ENCODE measurements at regions not wholly inside any gene's neighbourhood (a gene's known extent, or its start where the extent isn't known, plus 50 kb on each side); places are given as distances from the start of the nearest gene placed in this dataset.

DNA sequence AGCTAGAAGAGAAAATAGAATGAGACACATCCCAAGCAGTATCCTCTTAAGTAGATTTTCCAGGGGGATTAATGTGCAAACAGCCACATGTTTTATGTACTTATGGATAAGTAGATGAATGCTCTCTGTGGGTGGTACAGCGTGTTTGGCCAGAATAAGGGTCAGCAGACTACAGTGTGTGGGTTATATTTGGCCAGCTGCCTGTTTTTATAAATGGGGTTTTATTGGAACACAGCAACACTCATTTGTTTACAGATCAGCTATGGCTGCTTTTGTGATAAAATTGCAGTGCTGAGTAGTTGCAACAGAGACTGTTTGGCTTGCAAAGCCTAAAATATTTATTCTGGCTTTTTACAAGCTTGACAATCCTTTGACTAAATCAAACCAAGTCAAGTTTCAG is 780.2 kb upstream of the SEL1L start:
- H3K27ac ChIP-seq (replicated peaks), result no peak overlapping the region
- TF ChIP-seq POLR2AphosphoS5 (IDR thresholded peaks at IDR 0.05; ENCODE audit: low read depth) (no peak), REST (IDR thresholded peaks at IDR 0.05; ENCODE audit: insufficient replicate concordance, low read depth) (no peak), GABPA (IDR thresholded peaks at IDR 0.05; ENCODE audit: low read depth) (no peak), SPI1 (IDR thresholded peaks at IDR 0.05; ENCODE audit: borderline replicate concordance, low read depth) (no peak)
- TF ChIP-seq, protein P1, sequence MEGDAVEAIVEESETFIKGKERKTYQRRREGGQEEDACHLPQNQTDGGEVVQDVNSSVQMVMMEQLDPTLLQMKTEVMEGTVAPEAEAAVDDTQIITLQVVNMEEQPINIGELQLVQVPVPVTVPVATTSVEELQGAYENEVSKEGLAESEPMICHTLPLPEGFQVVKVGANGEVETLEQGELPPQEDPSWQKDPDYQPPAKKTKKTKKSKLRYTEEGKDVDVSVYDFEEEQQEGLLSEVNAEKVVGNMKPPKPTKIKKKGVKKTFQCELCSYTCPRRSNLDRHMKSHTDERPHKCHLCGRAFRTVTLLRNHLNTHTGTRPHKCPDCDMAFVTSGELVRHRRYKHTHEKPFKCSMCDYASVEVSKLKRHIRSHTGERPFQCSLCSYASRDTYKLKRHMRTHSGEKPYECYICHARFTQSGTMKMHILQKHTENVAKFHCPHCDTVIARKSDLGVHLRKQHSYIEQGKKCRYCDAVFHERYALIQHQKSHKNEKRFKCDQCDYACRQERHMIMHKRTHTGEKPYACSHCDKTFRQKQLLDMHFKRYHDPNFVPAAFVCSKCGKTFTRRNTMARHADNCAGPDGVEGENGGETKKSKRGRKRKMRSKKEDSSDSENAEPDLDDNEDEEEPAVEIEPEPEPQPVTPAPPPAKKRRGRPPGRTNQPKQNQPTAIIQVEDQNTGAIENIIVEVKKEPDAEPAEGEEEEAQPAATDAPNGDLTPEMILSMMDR (IDR thresholded peaks at IDR 0.05; ENCODE audit: insufficient read depth, low read length), result no peak
- no peak for DNase-seq (ENCODE audit: low read depth in 1 of 2, low spot score in 1 of 2)

GRCh38 chr14:82328442-82328841 is 794.8 kb upstream of the SEL1L start:
- TF ChIP-seq GABPA (IDR thresholded peaks at IDR 0.05; ENCODE audit: low read depth) (no peak), POLR2AphosphoS5 (IDR thresholded peaks at IDR 0.05; ENCODE audit: low read depth) (no peak), REST (IDR thresholded peaks at IDR 0.05; ENCODE audit: insufficient replicate concordance, low read depth) (no peak), SPI1 (IDR thresholded peaks at IDR 0.05; ENCODE audit: borderline replicate concordance, low read depth) (no peak)
- TF ChIP-seq, protein P1 (IDR thresholded peaks at IDR 0.05; ENCODE audit: insufficient read depth, low read length), result no peak
- H3K27me3 ChIP-seq (ENCODE audit: insufficient read depth, poor library complexity, severe bottlenecking), result no peaks in the 10 kb centered on the region
- H3K27ac ChIP-seq (replicated peaks), result no peak overlapping the region
- no peak overlapping the region for H3K4me3 ChIP-seq (replicated peaks; ENCODE audit: insufficient read depth, low read length)
- no peak for DNase-seq (ENCODE audit: low read depth in 1 of 2, low spot score in 1 of 2)

More for the DNA sequence above, 780.2 kb upstream of the SEL1L start:
- H3K27me3 ChIP-seq (ENCODE audit: insufficient read depth, poor library complexity, severe bottlenecking), result no peaks in the 10 kb centered on the region
- no peak overlapping the region for H3K4me3 ChIP-seq (replicated peaks; ENCODE audit: insufficient read depth, low read length)

DNA sequence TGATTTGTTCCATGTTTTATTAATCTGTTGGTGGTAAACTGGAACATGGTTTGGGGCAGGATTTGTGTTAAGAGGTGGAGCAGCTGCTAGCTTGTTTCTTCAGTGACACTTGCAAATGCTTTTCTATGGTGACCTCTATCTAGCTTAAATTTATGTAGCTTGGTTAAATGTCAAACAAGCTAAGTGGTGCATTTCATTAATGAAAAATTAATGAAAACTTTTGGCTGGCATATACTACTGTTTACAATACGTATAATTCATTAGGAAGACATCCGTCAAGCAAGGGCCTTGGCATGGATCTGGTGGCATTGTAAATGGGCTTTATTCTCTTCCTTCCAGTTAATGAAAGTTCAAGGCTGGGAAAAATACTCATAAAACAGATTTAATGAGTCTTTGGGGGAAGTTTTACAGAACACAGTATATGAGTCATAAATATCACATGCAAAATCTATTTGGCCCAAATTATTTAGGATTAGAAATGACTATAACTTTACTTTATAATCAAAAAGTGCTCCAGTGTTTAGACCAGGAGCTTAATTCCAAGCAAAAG is 807.7 kb upstream of the SEL1L start:
- no peak overlapping the region for H3K27ac ChIP-seq (replicated peaks)
- DNase-seq (ENCODE audit: low read depth in 1 of 2, low spot score in 1 of 2), result no peak
- H3K4me3 ChIP-seq (replicated peaks; ENCODE audit: insufficient read depth, low read length), result no peak overlapping the region
- no peak for TF ChIP-seq REST (IDR thresholded peaks at IDR 0.05; ENCODE audit: insufficient replicate concordance, low read depth)
- TF ChIP-seq GABPA (IDR thresholded peaks at IDR 0.05; ENCODE audit: low read depth), result no peak
- no peak for TF ChIP-seq SPI1 (IDR thresholded peaks at IDR 0.05; ENCODE audit: borderline replicate concordance, low read depth)
- no peak for TF ChIP-seq POLR2AphosphoS5 (IDR thresholded peaks at IDR 0.05; ENCODE audit: low read depth)
- TF ChIP-seq, protein P1 (IDR thresholded peaks at IDR 0.05; ENCODE audit: insufficient read depth, low read length), result no peak
- no peaks in the 10 kb centered on the region for H3K27me3 ChIP-seq (ENCODE audit: insufficient read depth, poor library complexity, severe bottlenecking)
